Endodermal cell (in vitro differentiated cells): ENCODE measurements at regions not wholly inside any gene's neighbourhood (a gene's known extent, or its start where the extent isn't known, plus 50 kb on each side); places are given as distances from the start of the nearest gene placed in this dataset.

Experiments used
- DNase-seq: peaks from one replicate; pipeline ENCODE4 v3.0.0-alpha.2; 2017
- H3K27ac ChIP-seq: 2 replicates; pipeline ENCODE4 v1.5.1; 2013; ENCODE audit warnings: mild to moderate bottlenecking, low read depth, low read length, moderate library complexity
- H3K27me3 ChIP-seq: 2 replicates; pipeline ENCODE4 v1.6.1; 2013; ENCODE audit warnings: mild to moderate bottlenecking, low read length, moderate library complexity; ENCODE audit not compliant: insufficient read depth, control insufficient read depth, poor library complexity, severe bottlenecking
- H3K36me3 ChIP-seq: 2 replicates; pipeline ENCODE4 v1.7.0; 2013; ENCODE audit warnings: mild to moderate bottlenecking, low read length, moderate library complexity; ENCODE audit not compliant: control insufficient read depth, insufficient read depth
- H3K4me1 ChIP-seq: one replicate; pipeline ENCODE4 v1.7.0; 2013; ENCODE audit warnings: low read length; ENCODE audit not compliant: control insufficient read depth, insufficient read depth
- H3K4me3 ChIP-seq: 2 replicates; pipeline ENCODE4 v1.5.1; 2013; ENCODE audit warnings: mild to moderate bottlenecking, low read length, moderate library complexity
- H3K9ac ChIP-seq: 2 replicates; pipeline ENCODE4 v1.6.1; 2013; ENCODE audit warnings: mild to moderate bottlenecking, low read length, moderate library complexity; ENCODE audit not compliant: poor library complexity, severe bottlenecking; ENCODE audit errors: extremely low read depth
- H3K9me3 ChIP-seq: 2 replicates; pipeline ENCODE4 v1.6.1; 2013; ENCODE audit warnings: mild to moderate bottlenecking, low read length, moderate library complexity; ENCODE audit not compliant: control insufficient read depth
- H3K27ac Mint-ChIP-seq: 2 replicates; pipeline ENCODE4 v1.8.0; 2020; ENCODE audit warnings: mixed read lengths
- H3K27me3 Mint-ChIP-seq: 2 replicates; pipeline ENCODE4 v1.8.0; 2021; ENCODE audit warnings: mild to moderate bottlenecking, mixed read lengths; ENCODE audit not compliant: insufficient read depth
- H3K36me3 Mint-ChIP-seq: 2 replicates; pipeline ENCODE4 v1.8.0; 2020; ENCODE audit warnings: low read depth, mixed read lengths
- H3K4me1 Mint-ChIP-seq: 2 replicates; pipeline ENCODE4 v1.8.0; 2020; ENCODE audit warnings: mixed read lengths
- H3K4me3 Mint-ChIP-seq: 2 replicates; pipeline ENCODE4 v1.8.0; 2020; ENCODE audit warnings: mild to moderate bottlenecking, moderate library complexity, mixed read lengths
- H3K9me3 Mint-ChIP-seq: 2 replicates; pipeline ENCODE4 v1.8.0; 2020; ENCODE audit warnings: mild to moderate bottlenecking, mixed read lengths
- WGBS, 2 experiments: methylation state at CpG; one replicate each; pipeline versions ENCODE4 v1.1.5 to v1.1.7; 2013; ENCODE audit warnings: missing lambda C conversion rate in 2 of 2, mixed read lengths in 1 of 2; ENCODE audit not compliant: insufficient coverage in 1 of 2, insufficient read length in 1 of 2; 5-methylcytosine and 5-hydroxymethylcytosine counted together
- TF ChIP-seq, protein P1 (sequence below): fragments of 200-600 bp; sonication (generic); conservative IDR thresholded peaks from 2 replicates; pipeline ENCODE4 v1.5.0; 2021; ENCODE audit warnings: antibody characterized with exemption, mild to moderate bottlenecking

DNA sequence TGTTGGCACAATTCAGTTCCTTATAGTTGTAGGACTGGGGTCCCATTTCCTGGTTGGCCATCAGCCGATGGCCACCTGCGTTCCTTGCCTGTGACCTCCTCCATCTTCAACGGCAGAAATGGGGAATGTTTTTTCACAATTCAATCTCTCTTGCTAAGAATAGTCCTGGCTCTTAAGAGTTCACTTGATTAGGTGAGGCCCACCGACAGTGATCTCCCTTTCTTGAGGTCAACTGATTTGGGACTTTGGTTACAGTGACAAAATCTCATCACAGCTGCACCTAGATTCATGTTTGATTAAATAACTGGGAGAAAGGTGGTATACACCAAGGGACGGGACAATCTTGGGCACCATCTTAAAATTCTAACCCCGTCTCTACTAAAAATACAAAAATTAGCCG, 139.1 kb upstream of the DTNBP1 start:
- H3K4me3 Mint-ChIP-seq = no peak overlapping the region
- H3K27ac ChIP-seq = no peak overlapping the region
- no peaks in the 10 kb centered on the region for H3K4me1 Mint-ChIP-seq
- TF ChIP-seq, protein P1, sequence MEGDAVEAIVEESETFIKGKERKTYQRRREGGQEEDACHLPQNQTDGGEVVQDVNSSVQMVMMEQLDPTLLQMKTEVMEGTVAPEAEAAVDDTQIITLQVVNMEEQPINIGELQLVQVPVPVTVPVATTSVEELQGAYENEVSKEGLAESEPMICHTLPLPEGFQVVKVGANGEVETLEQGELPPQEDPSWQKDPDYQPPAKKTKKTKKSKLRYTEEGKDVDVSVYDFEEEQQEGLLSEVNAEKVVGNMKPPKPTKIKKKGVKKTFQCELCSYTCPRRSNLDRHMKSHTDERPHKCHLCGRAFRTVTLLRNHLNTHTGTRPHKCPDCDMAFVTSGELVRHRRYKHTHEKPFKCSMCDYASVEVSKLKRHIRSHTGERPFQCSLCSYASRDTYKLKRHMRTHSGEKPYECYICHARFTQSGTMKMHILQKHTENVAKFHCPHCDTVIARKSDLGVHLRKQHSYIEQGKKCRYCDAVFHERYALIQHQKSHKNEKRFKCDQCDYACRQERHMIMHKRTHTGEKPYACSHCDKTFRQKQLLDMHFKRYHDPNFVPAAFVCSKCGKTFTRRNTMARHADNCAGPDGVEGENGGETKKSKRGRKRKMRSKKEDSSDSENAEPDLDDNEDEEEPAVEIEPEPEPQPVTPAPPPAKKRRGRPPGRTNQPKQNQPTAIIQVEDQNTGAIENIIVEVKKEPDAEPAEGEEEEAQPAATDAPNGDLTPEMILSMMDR = no peak
- peaks cover 22% of the 10 kb centered on the region for H3K9me3 Mint-ChIP-seq
- H3K4me3 ChIP-seq = no peak overlapping the region
- H3K27ac Mint-ChIP-seq = no peak overlapping the region
- no peaks in the 10 kb centered on the region for H3K4me1 ChIP-seq
- WGBS, 2 experiments = 95 to 97% methylated on average over 4 to 7 of the region's 7 CpGs
- no peaks in the 10 kb centered on the region for H3K36me3 ChIP-seq
- H3K9me3 ChIP-seq = peaks cover 10% of the 10 kb centered on the region
- no peak for DNase-seq
- H3K27me3 Mint-ChIP-seq = peaks cover 3% of the 10 kb centered on the region
- H3K27me3 ChIP-seq = no peaks in the 10 kb centered on the region
- H3K36me3 Mint-ChIP-seq = no peaks in the 10 kb centered on the region
- no peak overlapping the region for H3K9ac ChIP-seq

- H3K9ac ChIP-seq = no peak overlapping the region
- no peak overlapping the region for H3K4me3 ChIP-seq
- TF ChIP-seq, protein P1 = no peak
- no peaks in the 10 kb centered on the region for H3K4me1 Mint-ChIP-seq
- no peaks in the 10 kb centered on the region for H3K27me3 ChIP-seq
- H3K36me3 Mint-ChIP-seq = no peaks in the 10 kb centered on the region
- 94 to 96% methylated on average over 8 to 11 of the region's 11 CpGs for WGBS, 2 experiments
- no peak overlapping the region for H3K27ac Mint-ChIP-seq
- H3K27ac ChIP-seq = no peak overlapping the region
- no peaks in the 10 kb centered on the region for H3K4me1 ChIP-seq
- no peaks in the 10 kb centered on the region for H3K36me3 ChIP-seq
- no peak overlapping the region for H3K4me3 Mint-ChIP-seq
- peaks cover 22% of the 10 kb centered on the region for H3K9me3 Mint-ChIP-seq
- H3K9me3 ChIP-seq = peaks cover 10% of the 10 kb centered on the region
- H3K27me3 Mint-ChIP-seq = peaks cover 3% of the 10 kb centered on the region
- no peak for DNase-seq
These were observed 138.2 kb upstream of the DTNBP1 start for GRCh38 chr6:15800841-15801617.

GRCh38 chr6:15798533-15799255, 135.9 kb upstream of the DTNBP1 start:
- Mint-ChIP-seq H3K27ac (no peak overlapping the region), H3K4me1 (no peaks in the 10 kb centered on the region), H3K4me3 (no peak overlapping the region), H3K27me3 (peaks cover 3% of the 10 kb centered on the region), H3K36me3 (no peaks in the 10 kb centered on the region), H3K9me3 (peaks cover 22% of the 10 kb centered on the region)
- no peaks in the 10 kb centered on the region for H3K4me1 ChIP-seq
- no peak overlapping the region for H3K4me3 ChIP-seq
- H3K9me3 ChIP-seq = peaks cover 10% of the 10 kb centered on the region
- no peak overlapping the region for H3K27ac ChIP-seq
- TF ChIP-seq, protein P1 = no peak
- H3K9ac ChIP-seq = no peak overlapping the region
- no peaks in the 10 kb centered on the region for H3K36me3 ChIP-seq
- 84 to 92% methylated on average over 1 to 2 of the region's 2 CpGs for WGBS, 2 experiments
- no peaks in the 10 kb centered on the region for H3K27me3 ChIP-seq
- DNase-seq = no peak
